Astrocyte (in vitro differentiated cells and primary cell): ENCODE measurements at regions not wholly inside any gene's neighbourhood (a gene's known extent, or its start where the extent isn't known, plus 50 kb on each side); places are given as distances from the start of the nearest gene placed in this dataset.

ENCODE experiments used
- DNase-seq: peaks from one replicate; pipeline ENCODE4 v3.0.0-alpha.2; 2010; ENCODE audit warnings: low read depth
- FAIRE-seq: peaks from 2 replicates; lab custom pipeline; 2011; peaks lifted over from hg19 to GRCh38; lab: Jason Lieb, UNC
- H2AFZ ChIP-seq: 2 replicates; pipeline ENCODE4 v1.6.0; 2012; ENCODE audit warnings: low read depth, low read length, inconsistent platforms
- H3K27ac ChIP-seq: 2 replicates; pipeline ENCODE4 v1.5.1; 2011; ENCODE audit warnings: low read depth, low read length, inconsistent platforms
- H3K27me3 ChIP-seq: 2 replicates; pipeline ENCODE4 v1.6.0; 2011; ENCODE audit warnings: low read length, inconsistent platforms; ENCODE audit not compliant: insufficient read depth
- H3K36me3 ChIP-seq: 2 replicates; pipeline ENCODE4 v1.5.1; 2011; ENCODE audit warnings: low read length, inconsistent platforms; ENCODE audit not compliant: insufficient read depth
- H3K4me1 ChIP-seq: 2 replicates; pipeline ENCODE4 v1.5.1; 2011; ENCODE audit warnings: low read length, inconsistent platforms; ENCODE audit not compliant: insufficient read depth
- H3K4me2 ChIP-seq: 2 replicates; pipeline ENCODE4 v1.6.0; 2012; ENCODE audit warnings: low read length, inconsistent platforms
- H3K4me3 ChIP-seq: 2 replicates; pipeline ENCODE4 v1.5.1; 2011; ENCODE audit warnings: low read depth, mild to moderate bottlenecking, low read length, inconsistent platforms; ENCODE audit not compliant: insufficient read depth
- H3K79me2 ChIP-seq: 2 replicates; pipeline ENCODE4 v1.6.0; 2012; ENCODE audit warnings: mild to moderate bottlenecking, low read length, inconsistent platforms; ENCODE audit not compliant: insufficient read depth
- H3K9ac ChIP-seq: 2 replicates; pipeline ENCODE4 v1.6.0; 2012; ENCODE audit warnings: mild to moderate bottlenecking, low read length, inconsistent platforms
- H3K9me3 ChIP-seq: 2 replicates; pipeline ENCODE4 v1.5.1; 2012; ENCODE audit warnings: low read depth, mild to moderate bottlenecking, low read length, inconsistent platforms; ENCODE audit not compliant: insufficient read depth
- H4K20me1 ChIP-seq: 2 replicates; pipeline ENCODE4 v1.6.0; 2012; ENCODE audit warnings: low read length, inconsistent platforms; ENCODE audit not compliant: insufficient read depth
- H3K27ac Mint-ChIP-seq: one replicate; pipeline ENCODE4 v1.8.0; 2021; ENCODE audit warnings: mild to moderate bottlenecking, mixed read lengths; ENCODE audit not compliant: unreplicated experiment
- H3K27me3 Mint-ChIP-seq: one replicate; pipeline ENCODE4 v1.8.0; 2021; ENCODE audit warnings: low read depth, mixed read lengths; ENCODE audit not compliant: unreplicated experiment
- H3K36me3 Mint-ChIP-seq: one replicate; pipeline ENCODE4 v1.8.0; 2021; ENCODE audit warnings: low read depth, mixed read lengths; ENCODE audit not compliant: unreplicated experiment
- H3K4me1 Mint-ChIP-seq: one replicate; pipeline ENCODE4 v1.8.0; 2021; ENCODE audit warnings: low read depth, mixed read lengths; ENCODE audit not compliant: unreplicated experiment
- H3K4me3 Mint-ChIP-seq: one replicate; pipeline ENCODE4 v1.8.0; 2021; ENCODE audit warnings: mild to moderate bottlenecking, moderate library complexity, mixed read lengths; ENCODE audit not compliant: unreplicated experiment
- H3K9me3 Mint-ChIP-seq: one replicate; pipeline ENCODE4 v1.8.0; 2021; ENCODE audit warnings: mild to moderate bottlenecking, mixed read lengths; ENCODE audit not compliant: unreplicated experiment
- EZH2 ChIP-seq: IDR thresholded peaks from 2 replicates; pipeline ENCODE4 v1.6.1; 2012; ENCODE audit warnings: mild to moderate bottlenecking, low read length, inconsistent platforms; ENCODE audit not compliant: insufficient read depth
- TF ChIP-seq, protein P1 (sequence below): IDR thresholded peaks from 2 replicates; pipeline ENCODE4 v1.5.1; 2011; ENCODE audit warnings: low read depth, mild to moderate bottlenecking, inconsistent platforms, low read length, moderate library complexity; ENCODE audit not compliant: insufficient read depth

DNA sequence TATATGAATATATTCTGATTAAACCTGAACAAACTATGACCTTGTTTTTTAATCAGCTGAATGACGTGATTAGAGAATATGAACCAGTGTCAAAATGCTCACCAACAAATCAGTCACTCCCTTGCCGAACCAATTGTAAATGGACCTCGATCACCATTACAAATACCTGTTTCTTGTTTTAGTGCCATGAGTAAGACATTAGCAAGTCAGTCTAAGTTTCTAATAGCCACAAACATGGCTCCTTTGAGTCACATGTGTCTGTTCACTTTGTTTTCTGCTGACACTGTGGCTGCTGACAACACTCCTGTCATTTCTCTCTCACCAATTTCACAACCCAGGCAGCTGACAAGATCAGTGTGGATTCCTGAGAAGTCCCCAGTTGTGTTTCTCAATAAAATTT lies 286.2 kb upstream of the MDGA2 start:
- Histone ChIP-seq H3K27ac (no peak overlapping the region), H3K9ac (no peak overlapping the region), H3K4me3 (no peak overlapping the region), H3K79me2 (no peaks in the 10 kb centered on the region), H3K4me1 (no peaks in the 10 kb centered on the region), H3K27me3 (no peaks in the 10 kb centered on the region), H3K4me2 (no peak overlapping the region), H3K9me3 (no peaks in the 10 kb centered on the region), H3K36me3 (no peaks in the 10 kb centered on the region), H4K20me1 (no peaks in the 10 kb centered on the region), H2AFZ (no peak overlapping the region)
- Mint-ChIP-seq H3K27me3 (no peaks in the 10 kb centered on the region), H3K4me3 (no peak overlapping the region), H3K4me1 (peaks cover 7% of the 10 kb centered on the region), H3K36me3 (no peaks in the 10 kb centered on the region), H3K27ac (no peak overlapping the region), H3K9me3 (no peaks in the 10 kb centered on the region)
- no peak for TF ChIP-seq EZH2
- TF ChIP-seq, protein P1, sequence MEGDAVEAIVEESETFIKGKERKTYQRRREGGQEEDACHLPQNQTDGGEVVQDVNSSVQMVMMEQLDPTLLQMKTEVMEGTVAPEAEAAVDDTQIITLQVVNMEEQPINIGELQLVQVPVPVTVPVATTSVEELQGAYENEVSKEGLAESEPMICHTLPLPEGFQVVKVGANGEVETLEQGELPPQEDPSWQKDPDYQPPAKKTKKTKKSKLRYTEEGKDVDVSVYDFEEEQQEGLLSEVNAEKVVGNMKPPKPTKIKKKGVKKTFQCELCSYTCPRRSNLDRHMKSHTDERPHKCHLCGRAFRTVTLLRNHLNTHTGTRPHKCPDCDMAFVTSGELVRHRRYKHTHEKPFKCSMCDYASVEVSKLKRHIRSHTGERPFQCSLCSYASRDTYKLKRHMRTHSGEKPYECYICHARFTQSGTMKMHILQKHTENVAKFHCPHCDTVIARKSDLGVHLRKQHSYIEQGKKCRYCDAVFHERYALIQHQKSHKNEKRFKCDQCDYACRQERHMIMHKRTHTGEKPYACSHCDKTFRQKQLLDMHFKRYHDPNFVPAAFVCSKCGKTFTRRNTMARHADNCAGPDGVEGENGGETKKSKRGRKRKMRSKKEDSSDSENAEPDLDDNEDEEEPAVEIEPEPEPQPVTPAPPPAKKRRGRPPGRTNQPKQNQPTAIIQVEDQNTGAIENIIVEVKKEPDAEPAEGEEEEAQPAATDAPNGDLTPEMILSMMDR: no peak
- no peak for FAIRE-seq
- no peak for DNase-seq

DNA sequence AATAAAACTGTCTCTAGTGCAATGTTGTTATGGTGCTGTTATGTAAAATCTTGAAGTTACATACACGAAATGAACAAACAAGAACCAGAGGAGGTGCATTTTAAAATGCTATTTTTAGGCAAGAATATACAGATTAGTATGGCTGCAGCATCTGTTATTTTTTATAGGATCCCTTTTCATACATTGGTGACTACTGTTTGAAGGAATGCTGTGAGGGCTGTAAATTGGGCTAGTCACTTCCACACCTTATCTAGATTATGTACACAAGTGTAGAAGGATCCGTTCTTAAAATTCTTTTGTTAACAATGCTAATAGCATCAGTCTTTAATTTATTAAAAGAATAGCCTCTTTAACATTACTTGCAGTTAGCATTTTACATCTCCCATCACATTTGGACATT lies 284.3 kb upstream of the MDGA2 start:
- no peak overlapping the region for H3K9ac ChIP-seq
- no peaks in the 10 kb centered on the region for H3K27me3 ChIP-seq
- no peaks in the 10 kb centered on the region for H3K4me1 ChIP-seq
- Mint-ChIP-seq H3K4me1 (peaks cover 7% of the 10 kb centered on the region), H3K36me3 (no peaks in the 10 kb centered on the region), H3K27ac (no peak overlapping the region), H3K27me3 (no peaks in the 10 kb centered on the region), H3K9me3 (no peaks in the 10 kb centered on the region), H3K4me3 (no peak overlapping the region)
- H3K4me3 ChIP-seq: no peak overlapping the region
- H2AFZ ChIP-seq: no peak overlapping the region
- DNase-seq: no peak
- H3K27ac ChIP-seq: no peak overlapping the region
- FAIRE-seq: no peak
- H3K79me2 ChIP-seq: no peaks in the 10 kb centered on the region
- H3K4me2 ChIP-seq: no peak overlapping the region
- H3K9me3 ChIP-seq: no peaks in the 10 kb centered on the region
- H4K20me1 ChIP-seq: no peaks in the 10 kb centered on the region
- H3K36me3 ChIP-seq: no peaks in the 10 kb centered on the region
- TF ChIP-seq EZH2: no peak
- TF ChIP-seq, protein P1: no peak

DNA sequence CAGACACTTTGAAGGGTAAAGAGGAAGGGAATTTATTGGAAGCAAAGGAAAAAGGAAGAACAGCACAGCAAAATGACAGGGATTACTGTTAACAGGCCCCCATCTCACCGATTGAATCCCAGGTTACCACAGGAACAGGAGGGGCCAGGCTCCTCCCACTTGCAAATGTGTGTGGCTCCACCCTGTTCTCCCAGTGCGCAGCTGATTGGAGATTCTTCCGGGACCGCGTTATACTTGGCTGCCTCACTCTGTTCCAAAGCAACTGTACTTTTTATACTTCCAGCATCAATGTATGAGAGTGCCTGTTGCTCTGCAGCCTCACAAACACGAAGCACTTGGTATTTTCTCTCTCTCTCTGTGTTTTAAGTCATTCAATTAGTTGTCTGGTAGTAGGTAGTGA lies 273.6 kb upstream of the MDGA2 start:
- TF ChIP-seq EZH2: no peak
- TF ChIP-seq, protein P1: no peak
- no peak for FAIRE-seq
- Histone ChIP-seq H3K79me2 (no peaks in the 10 kb centered on the region), H2AFZ (no peak overlapping the region), H3K4me1 (no peaks in the 10 kb centered on the region), H3K4me2 (no peak overlapping the region), H3K27ac (no peak overlapping the region), H3K4me3 (no peak overlapping the region), H3K27me3 (no peaks in the 10 kb centered on the region), H3K36me3 (no peaks in the 10 kb centered on the region), H3K9ac (no peak overlapping the region), H4K20me1 (no peaks in the 10 kb centered on the region), H3K9me3 (no peaks in the 10 kb centered on the region)
- Mint-ChIP-seq H3K4me3 (no peak overlapping the region), H3K27ac (no peak overlapping the region), H3K9me3 (peaks cover 2% of the 10 kb centered on the region), H3K36me3 (no peaks in the 10 kb centered on the region), H3K4me1 (no peaks in the 10 kb centered on the region), H3K27me3 (no peaks in the 10 kb centered on the region)
- no peak for DNase-seq
